MM.1S (cell line): ENCODE measurements at regions not wholly inside any gene's neighbourhood (a gene's known extent, or its start where the extent isn't known, plus 50 kb on each side); places are given as distances from the start of the nearest gene placed in this dataset.

Experiments used
- DNase-seq: peaks from one replicate; pipeline ENCODE4 v3.0.0-alpha.2; 2015
- H2AFZ ChIP-seq: fragments of 300-600 bp; sonication (generic); 2 replicates; pipeline ENCODE4 v1.6.0; 2016; ENCODE audit warnings: antibody characterized with exemption, low read length
- H3F3A ChIP-seq: fragments of 300-600 bp; sonication (generic); 2 replicates; pipeline ENCODE4 v1.6.1; 2016; ENCODE audit warnings: mild to moderate bottlenecking, antibody characterized with exemption, low read length, moderate library complexity, mixed read lengths; ENCODE audit not compliant: insufficient read depth
- H3K27ac ChIP-seq: fragments of 300-600 bp; sonication (generic); 2 replicates; pipeline ENCODE4 v1.5.1; 2016; ENCODE audit warnings: mild to moderate bottlenecking, low read length
- H3K27me3 ChIP-seq: fragments of 300-600 bp; sonication (generic); replicated peaks from 2 replicates; pipeline ENCODE4 v1.6.0; 2016; ENCODE audit warnings: low read length; ENCODE audit not compliant: insufficient read depth
- H3K36me3 ChIP-seq: fragments of 300-600 bp; sonication (generic); replicated peaks from 2 replicates; pipeline ENCODE4 v1.6.1; 2016; ENCODE audit warnings: mild to moderate bottlenecking, low read length, mixed read lengths; ENCODE audit not compliant: insufficient read depth
- H3K4me1 ChIP-seq: fragments of 300-600 bp; sonication (generic); 2 replicates; pipeline ENCODE4 v1.6.1; 2016; ENCODE audit warnings: low read length, mixed read lengths
- H3K4me2 ChIP-seq: fragments of 300-600 bp; sonication (generic); 2 replicates; pipeline ENCODE4 v1.6.0; 2016; ENCODE audit warnings: low read depth, low read length
- H3K4me3 ChIP-seq: fragments of 300-600 bp; sonication (generic); 2 replicates; pipeline ENCODE4 v1.5.1; 2016; ENCODE audit warnings: low read length, mixed read lengths
- H3K79me2 ChIP-seq: fragments of 300-600 bp; sonication (generic); 2 replicates; pipeline ENCODE4 v1.6.1; 2016; ENCODE audit warnings: mixed run types, low read length, mixed read lengths
- H3K9ac ChIP-seq: fragments of 300-600 bp; sonication (generic); 2 replicates; pipeline ENCODE4 v1.6.1; 2016; ENCODE audit warnings: low read length, mixed read lengths
- H3K9me2 ChIP-seq: fragments of 300-600 bp; sonication (generic); replicated peaks from 2 replicates; pipeline ENCODE4 v1.6.1; 2016; ENCODE audit warnings: mild to moderate bottlenecking, low read length, mixed read lengths; ENCODE audit not compliant: insufficient read depth
- H3K9me3 ChIP-seq: fragments of 300-600 bp; sonication (generic); replicated peaks from 2 replicates; pipeline ENCODE4 v1.6.1; 2016; ENCODE audit warnings: mild to moderate bottlenecking, low read length, mixed read lengths; ENCODE audit not compliant: insufficient read depth
- H4K20me1 ChIP-seq: fragments of 300-600 bp; sonication (generic); 2 replicates; pipeline ENCODE4 v1.6.1; 2016; ENCODE audit warnings: mild to moderate bottlenecking, low read length, moderate library complexity, mixed read lengths; ENCODE audit not compliant: insufficient read depth
- CTCF ChIP-seq: fragments of 300-600 bp; sonication (generic); IDR thresholded peaks from 2 replicates; pipeline ENCODE4 v1.5.1; 2016; ENCODE audit warnings: antibody characterized with exemption, low read length, mixed read lengths
- EZH2 ChIP-seq: fragments of 300-600 bp; sonication (generic); optimal IDR thresholded peaks from 2 replicates; pipeline ENCODE3; 2017; ENCODE audit warnings: low read depth, mild to moderate bottlenecking, antibody characterized with exemption, low read length, mixed read lengths
- EZH2phosphoT487 ChIP-seq: fragments of 300-600 bp; sonication (generic); IDR thresholded peaks from 2 replicates; pipeline ENCODE4 v1.6.1; 2018; ENCODE audit warnings: antibody characterized with exemption, low read length

DNA sequence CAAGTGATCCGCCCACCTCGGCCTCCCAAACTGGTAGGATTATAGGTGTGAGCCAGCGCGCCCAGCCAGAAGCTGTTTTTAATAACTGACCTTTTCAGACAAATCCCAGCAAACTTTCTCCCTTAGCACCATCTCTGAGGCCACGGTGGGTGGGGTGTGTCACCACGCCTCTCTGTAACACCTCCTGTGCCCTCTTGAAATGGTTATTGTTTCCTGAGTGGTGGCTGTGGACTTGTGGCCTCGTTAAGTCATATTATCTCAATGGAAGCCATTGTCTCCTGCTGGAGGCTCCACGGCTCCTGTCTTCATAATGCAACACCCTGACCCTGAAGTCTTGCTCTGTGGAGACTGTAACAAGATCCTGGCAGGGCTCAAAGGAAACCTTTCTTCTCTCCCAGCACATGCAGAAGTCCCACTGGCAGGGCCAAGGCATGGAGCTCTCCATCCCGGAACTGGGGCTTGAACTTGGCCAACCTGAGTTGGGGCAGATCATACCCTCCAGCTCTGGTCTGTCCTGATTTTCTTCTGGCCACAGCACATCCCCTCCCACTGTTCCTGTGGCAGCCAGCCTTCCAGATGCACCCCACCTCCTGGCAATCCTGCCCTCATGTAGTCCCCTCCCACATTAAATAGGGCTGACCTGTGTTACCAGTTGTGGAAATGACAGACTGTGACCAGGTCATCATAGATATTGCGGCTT, 81.1 kb downstream of the SNX5 start:
- Histone ChIP-seq H4K20me1 (no peaks in the 10 kb centered on the region), H3K9me2 (no peaks in the 10 kb centered on the region), H3K36me3 (no peaks in the 10 kb centered on the region), H2AFZ (no peak overlapping the region), H3K4me1 (no peaks in the 10 kb centered on the region), H3K27ac (no peak overlapping the region), H3K27me3 (no peaks in the 10 kb centered on the region), H3F3A (no peaks in the 10 kb centered on the region), H3K9ac (no peak overlapping the region), H3K4me3 (no peak overlapping the region), H3K79me2 (no peaks in the 10 kb centered on the region; the same call in 1 of the 2 replicates), H3K4me2 (no peak overlapping the region), H3K9me3 (no peaks in the 10 kb centered on the region)
- TF ChIP-seq CTCF (no peak), EZH2 (no peak), EZH2phosphoT487 (no peak)
- DNase-seq, result no peak

DNA sequence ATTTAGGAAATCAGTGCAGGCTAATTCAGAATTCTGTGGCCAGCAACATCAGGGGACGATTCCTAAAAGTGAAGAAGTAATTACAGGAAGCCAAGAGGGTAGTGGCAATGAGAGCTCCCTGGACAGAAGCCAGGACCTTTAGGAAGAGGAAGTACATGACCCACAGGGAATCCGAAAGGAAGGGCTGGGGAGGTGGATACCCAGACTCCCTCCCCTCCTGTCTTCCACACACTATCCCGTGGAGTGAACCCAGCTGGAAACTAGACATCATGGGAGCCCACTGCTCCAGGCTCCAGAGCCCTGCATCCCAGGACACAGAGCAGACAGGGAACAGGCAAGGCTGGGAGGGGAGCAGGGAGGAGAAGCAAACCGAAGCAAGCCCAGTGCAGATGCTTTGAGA, 83.0 kb downstream of the SNX5 start:
- no peak overlapping the region for H3K9ac ChIP-seq
- no peaks in the 10 kb centered on the region for H4K20me1 ChIP-seq
- H3K9me2 ChIP-seq, result no peaks in the 10 kb centered on the region
- no peaks in the 10 kb centered on the region for H3K4me1 ChIP-seq
- no peak overlapping the region for H3K4me2 ChIP-seq
- no peak for TF ChIP-seq EZH2
- no peak for TF ChIP-seq CTCF
- TF ChIP-seq EZH2phosphoT487, result no peak
- H2AFZ ChIP-seq, result no peak overlapping the region
- H3F3A ChIP-seq, result no peaks in the 10 kb centered on the region
- H3K79me2 ChIP-seq, result no peaks in the 10 kb centered on the region; the same call in 1 of the 2 replicates
- no peak overlapping the region for H3K4me3 ChIP-seq
- H3K36me3 ChIP-seq, result no peaks in the 10 kb centered on the region
- DNase-seq, result no peak
- H3K27me3 ChIP-seq, result no peaks in the 10 kb centered on the region
- H3K9me3 ChIP-seq, result no peaks in the 10 kb centered on the region
- no peak overlapping the region for H3K27ac ChIP-seq

- Histone ChIP-seq H3K27me3 (no peaks in the 10 kb centered on the region), H3F3A (no peaks in the 10 kb centered on the region), H2AFZ (no peak overlapping the region), H3K9me3 (no peaks in the 10 kb centered on the region), H3K27ac (no peak overlapping the region), H3K4me2 (no peak overlapping the region), H3K4me1 (no peaks in the 10 kb centered on the region), H4K20me1 (no peaks in the 10 kb centered on the region), H3K9me2 (no peaks in the 10 kb centered on the region), H3K79me2 (no peaks in the 10 kb centered on the region; the same call in 1 of the 2 replicates), H3K9ac (no peak overlapping the region), H3K36me3 (no peaks in the 10 kb centered on the region), H3K4me3 (no peak overlapping the region)
- TF ChIP-seq EZH2phosphoT487, result no peak
- DNase-seq, result no peak
Measured at GRCh38 chr20:17885076-17885475, 83.5 kb downstream of the SNX5 start.

GRCh38 chr20:17884307-17885003, 84.1 kb downstream of the SNX5 start:
- Histone ChIP-seq H4K20me1 (no peaks in the 10 kb centered on the region), H3K4me1 (peaks cover 4% of the 10 kb centered on the region), H2AFZ (no peak overlapping the region), H3K27me3 (no peaks in the 10 kb centered on the region), H3F3A (no peaks in the 10 kb centered on the region), H3K9me3 (no peaks in the 10 kb centered on the region), H3K4me2 (no peak overlapping the region), H3K27ac (no peak overlapping the region), H3K4me3 (no peak overlapping the region), H3K36me3 (no peaks in the 10 kb centered on the region), H3K9ac (no peak overlapping the region), H3K79me2 (no peaks in the 10 kb centered on the region), H3K9me2 (no peaks in the 10 kb centered on the region)
- DNase-seq, result no peak
- no peak for TF ChIP-seq CTCF
- no peak for TF ChIP-seq EZH2
- no peak for TF ChIP-seq EZH2phosphoT487
